GM18505 (cell line): ENCODE measurements at regions not wholly inside any gene's neighbourhood (a gene's known extent, or its start where the extent isn't known, plus 50 kb on each side); places are given as distances from the start of the nearest gene placed in this dataset.
A peak's percentile ranks its signal among the peaks of the same experiment; 100 is the strongest.
"Not testable (repeated sequence)": the region's sequence is repeated elsewhere in the genome, so short reads cannot be mapped to it uniquely, and the experiment has no call there.

Experiments used
- ATAC-seq: cut with Tn5 transposase; IDR thresholded peaks from one replicate; pipeline ENCODE4 v1.9.1; 2021; ENCODE audit not compliant: unreplicated experiment
- POLR2A ChIP-seq: IDR thresholded peaks from 4 replicates; pipeline ENCODE4 v1.6.1; 2011; ENCODE audit warnings: borderline replicate concordance; ENCODE audit not compliant: insufficient read depth, insufficient read length; ENCODE audit errors: extremely low read depth

DNA sequence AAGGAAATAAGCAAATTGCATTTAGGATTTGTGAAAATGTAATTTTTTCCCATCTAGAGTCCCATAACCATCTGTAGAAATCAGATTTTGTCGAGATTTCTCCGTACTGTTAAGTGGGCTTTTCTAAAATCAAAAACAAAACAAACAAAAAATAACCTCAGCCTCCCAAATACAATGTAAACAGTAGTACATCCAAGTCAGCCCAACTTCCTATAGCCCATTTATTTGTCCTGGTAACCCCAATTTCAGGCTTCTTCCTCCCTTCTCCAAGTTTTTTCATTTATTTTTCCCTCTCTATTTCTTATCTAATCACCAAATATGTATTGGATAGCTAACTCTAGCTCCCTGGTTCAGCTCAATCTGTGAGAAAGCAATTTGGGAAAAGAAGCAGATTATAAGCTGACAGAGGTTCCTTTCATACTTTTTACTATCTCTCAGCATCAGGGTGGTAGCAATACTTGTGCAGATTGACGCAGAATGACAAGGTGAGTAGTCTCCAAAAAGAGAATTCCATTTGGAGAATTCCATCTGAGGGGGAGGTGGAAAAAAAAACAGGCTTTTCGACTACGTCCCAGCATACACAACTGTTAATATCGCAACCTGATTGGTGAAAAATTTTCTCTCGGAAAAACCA is 132.6 kb upstream of the BTN3A2 start:
- ATAC-seq: no peak
- no peak for TF ChIP-seq POLR2A

DNA sequence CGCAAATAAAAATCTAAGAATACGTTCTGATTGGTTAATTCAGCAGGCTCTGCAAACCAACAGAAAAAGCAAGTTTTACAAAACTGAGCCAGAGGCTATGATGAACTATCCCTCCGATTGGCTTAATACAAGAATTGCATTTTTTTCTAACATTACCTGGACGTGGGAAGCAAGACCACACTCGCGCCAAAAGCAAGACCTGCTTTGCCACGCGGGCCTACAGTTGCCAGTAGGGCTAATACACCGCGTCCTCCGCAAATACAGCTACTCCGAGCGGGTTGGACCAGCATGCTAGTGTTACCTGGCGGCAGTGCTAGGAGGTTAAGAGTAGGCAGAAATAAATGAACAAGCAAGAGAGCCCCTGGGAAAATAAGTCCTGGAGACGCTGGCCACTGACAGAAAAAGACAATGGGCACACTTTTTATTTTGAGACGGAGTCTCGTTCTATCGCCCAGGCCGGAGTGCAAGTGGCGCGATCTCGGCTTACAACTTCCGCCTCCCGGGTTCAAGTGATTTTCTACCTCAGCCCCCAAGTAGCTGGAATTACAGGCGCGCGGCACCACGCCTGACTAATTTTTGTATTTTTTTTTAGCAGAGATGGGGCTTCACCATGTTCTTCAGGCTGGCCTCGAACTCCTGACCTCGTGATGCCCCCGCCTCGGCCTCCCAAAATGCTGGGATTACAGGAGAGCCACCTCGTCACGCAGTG is 131.9 kb upstream of the BTN3A2 start:
- ATAC-seq: peak; percentile 10
- no peak for TF ChIP-seq POLR2A

DNA sequence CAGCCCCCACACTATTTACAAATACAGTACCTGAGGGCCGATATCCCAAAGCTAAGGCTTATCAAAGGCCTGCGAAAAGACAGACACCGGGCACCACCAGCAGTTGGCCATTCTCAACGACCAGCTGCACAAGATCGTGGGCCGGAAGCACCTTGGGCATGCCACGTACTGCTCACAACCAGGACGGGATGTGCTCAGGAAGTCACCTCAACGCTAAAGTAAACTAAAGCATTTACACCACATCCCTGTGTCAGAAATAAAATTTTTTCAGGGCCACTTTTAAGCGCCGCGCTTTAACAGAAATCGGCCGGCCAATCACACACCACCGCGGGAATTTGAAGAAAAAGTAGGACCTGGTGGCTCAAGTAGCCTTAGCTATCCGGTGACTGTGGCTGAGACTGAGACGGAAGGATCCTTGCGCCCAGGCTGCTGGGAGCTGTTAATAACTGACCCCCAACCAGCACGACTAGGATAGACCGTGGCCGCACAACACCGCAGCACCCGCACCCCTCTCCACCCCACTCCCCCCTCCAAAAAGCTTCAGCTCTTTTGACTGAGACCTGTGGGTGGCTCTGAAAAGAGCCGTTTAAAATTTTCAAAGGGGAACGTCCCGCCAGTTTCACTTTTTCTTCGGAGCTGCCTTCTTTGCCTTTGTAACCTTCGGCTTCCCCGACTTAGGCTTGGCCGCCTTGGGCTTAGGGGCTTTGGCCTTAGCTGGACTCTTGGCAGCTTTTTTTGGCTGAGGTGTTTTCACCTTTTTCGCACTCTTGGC is 131.2 kb upstream of the BTN3A2 start:
- peak; percentile 35 for ATAC-seq
- TF ChIP-seq POLR2A: peak; percentile 99

DNA sequence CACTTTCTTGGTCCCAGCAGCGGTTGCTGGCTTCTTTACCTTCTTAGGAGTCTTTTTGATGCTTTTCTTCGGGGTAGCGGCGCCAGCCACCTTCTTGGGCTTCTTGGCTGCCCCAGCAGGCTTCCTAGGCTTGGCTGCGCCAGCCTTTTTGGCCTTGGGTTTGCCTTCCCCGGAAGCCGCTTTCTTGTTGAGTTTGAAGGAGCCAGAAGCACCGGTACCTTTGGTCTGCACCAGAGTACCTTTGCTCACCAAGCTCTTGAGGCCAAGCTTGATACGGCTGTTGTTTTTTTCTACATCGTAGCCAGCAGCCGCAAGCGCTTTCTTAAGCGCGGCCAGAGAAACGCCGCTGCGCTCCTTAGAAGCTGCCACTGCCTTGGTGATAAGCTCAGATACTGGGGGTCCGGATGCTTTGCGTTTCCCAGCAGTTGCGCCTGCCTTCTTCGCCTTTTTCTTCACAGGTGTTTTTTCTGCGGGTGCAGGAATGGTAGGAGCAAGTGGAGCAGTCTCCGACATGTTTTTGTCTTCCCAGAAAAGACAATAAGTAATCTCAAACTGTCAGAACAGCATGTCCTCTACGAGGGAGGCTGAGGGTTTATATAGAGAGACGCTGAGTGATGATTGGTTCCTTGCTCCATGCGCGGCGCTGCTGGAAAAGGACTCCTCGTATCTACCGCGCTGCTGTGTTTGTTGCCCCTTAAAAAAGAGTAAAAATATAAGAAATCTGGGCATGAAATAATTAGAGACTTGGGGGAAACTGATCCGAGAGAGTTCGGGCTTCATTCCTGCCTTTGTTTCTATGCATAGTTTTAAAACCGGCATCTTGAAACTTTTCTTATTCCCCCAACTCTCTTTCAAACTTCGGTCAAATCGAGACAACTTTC is 130.3 kb upstream of the BTN3A2 start:
- peak; percentile 38 for ATAC-seq
- peak; percentile 75 for TF ChIP-seq POLR2A

DNA sequence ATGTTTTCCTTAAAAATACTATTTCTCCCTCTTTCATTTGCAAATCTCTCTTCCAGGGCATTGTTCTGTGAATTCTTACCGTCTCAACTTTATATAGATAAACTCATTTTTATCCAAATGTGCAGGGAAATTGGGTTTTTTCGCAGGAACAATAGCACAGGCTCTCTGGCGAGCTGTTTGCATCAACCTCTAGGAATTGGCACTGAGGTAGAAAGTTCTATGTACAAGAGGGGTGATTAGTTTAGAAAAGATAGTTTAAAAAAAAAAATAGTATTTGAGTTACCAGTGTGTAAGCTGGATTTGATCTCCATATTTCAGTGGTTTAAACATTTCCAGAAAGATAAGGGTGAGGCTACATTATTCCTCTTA is 129.7 kb upstream of the BTN3A2 start:
- no peak for TF ChIP-seq POLR2A
- no peak for ATAC-seq

DNA sequence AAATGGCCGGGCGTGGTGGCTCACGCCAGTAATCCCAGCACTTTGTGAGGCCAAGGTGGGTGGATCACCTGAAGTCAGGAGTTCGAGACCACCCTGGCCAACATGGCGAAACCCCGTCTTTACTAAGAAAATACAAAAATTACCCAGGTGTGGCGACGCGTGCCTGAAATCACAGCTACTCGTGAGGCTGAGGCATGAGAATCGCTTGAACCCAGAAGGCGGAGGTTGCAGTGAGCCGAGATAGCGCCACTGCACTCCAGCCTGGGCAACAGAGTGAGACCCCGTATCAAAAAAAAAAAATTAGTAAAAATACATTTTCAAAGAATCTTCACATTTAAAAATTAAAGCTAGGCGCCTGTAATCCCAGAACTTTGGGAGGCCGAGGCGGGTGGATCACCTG is 125.6 kb upstream of the BTN3A2 start:
- ATAC-seq: not testable (repeated sequence)

DNA sequence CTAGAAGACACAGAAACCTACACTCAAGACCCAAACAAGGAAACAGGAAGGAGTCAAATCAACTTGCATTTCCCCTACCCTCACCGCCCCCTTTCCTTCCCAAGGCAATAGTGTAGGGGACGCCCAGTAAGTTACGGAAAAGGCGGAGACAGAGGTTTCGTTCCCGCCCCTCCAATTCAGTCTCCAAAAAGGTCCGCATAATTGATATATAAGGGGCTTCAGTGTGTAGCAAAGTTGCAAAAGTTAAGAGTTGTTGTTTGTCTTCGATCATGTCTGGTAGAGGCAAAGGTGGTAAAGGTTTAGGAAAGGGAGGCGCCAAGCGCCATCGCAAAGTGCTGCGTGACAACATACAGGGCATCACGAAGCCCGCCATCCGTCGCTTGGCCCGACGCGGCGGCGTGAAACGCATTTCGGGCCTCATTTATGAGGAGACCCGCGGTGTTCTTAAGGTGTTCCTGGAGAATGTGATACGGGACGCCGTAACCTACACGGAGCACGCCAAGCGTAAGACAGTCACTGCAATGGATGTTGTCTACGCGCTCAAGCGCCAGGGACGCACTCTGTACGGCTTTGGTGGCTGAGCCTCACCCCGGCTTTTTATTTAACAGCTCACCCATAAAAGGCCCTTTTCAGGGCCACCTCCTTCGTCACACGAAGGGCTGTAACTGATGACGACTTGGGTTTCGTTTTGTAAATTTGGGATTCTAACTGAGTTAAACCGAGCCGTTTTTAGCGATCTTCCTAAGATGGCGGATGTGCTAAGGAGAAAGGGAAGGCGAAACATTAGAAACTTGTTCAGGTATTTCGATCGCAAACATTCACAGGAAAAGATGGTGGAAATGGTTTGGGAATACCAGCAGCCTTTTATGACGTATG is 124.6 kb upstream of the BTN3A2 start:
- peak; percentile 45 for ATAC-seq
- peak; percentile 98 for TF ChIP-seq POLR2A

DNA sequence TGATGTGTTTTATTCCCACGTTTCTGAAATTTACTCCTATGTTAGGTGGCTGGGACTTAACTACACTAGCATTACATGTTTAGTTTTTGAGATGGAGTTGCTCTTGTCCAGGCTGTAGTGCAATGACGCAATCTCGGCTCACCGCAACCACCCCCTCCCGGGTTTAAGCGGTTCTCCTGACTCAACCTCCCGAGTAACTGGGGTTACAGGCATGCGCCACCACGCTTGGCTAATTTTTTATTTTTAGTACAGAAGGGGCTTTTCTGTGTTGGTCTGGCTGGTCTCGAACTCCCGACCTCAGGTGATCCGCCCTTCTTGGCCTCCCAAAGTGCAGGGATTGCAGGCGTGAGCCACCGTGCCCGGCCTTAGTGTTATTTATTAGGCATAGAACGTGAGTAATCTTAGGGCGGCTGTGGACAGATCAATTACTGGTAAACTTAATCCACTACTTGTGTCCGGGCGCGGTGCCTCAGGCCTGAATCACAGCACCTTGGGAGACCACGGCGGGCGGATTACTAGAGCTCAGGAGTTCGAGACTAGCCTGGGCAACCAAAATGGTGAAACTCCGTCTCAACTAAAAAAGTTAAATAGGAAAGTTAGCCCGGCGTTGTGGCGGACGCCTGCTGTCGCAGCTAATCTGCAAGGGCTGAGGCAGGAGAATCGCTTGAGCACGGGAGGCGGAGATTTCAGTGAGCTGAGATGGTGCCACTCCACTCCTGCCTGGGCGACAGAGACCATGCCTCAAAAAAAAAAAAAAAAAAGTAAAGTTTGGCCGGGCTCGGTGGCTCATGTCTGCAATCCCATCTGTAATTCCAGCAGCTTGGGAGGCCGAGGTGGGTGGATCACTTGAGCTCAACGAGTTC is 123.7 kb upstream of the BTN3A2 start:
- ATAC-seq: no peak
- TF ChIP-seq POLR2A: no peak

DNA sequence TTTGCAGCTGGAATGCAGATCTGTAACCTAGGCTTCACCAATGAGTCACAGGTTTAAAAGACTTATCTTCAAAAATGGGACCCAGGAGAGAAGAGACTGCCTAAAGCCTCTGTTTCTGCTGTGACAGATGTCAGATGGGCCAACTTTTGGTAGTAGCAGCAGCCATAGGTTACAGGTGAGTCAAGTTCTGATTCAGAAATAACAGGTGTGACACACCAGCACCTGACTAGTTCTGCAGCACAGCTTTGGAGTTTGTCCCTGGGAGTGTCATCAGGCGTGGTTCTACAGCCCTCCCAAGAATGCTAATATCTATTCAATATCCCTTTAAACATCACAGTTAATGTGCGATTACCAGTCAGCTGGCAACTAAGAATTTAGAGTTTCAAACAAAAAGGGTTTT is 121.9 kb upstream of the BTN3A2 start:
- ATAC-seq: no peak
- TF ChIP-seq POLR2A: no peak

DNA sequence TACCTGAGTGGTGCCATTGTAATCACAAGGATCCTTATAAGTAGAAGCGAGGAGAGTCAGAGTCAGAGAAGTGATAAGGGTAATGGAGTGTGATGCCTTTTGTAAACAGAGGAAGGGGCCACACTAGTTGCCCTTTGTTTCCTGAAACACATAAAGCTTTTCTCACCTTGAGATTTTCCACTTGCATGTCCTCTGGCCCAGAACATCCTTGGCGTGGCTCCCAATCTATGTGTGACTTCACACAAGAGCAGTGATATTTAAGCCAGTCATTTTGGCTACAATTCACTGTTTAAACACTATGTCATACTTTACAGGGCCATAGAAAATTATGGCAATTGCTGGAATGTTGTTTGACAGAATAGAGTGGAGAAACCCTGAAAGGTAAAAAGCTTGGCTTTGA is 121.2 kb upstream of the BTN3A2 start:
- no peak for ATAC-seq
- no peak for TF ChIP-seq POLR2A

DNA sequence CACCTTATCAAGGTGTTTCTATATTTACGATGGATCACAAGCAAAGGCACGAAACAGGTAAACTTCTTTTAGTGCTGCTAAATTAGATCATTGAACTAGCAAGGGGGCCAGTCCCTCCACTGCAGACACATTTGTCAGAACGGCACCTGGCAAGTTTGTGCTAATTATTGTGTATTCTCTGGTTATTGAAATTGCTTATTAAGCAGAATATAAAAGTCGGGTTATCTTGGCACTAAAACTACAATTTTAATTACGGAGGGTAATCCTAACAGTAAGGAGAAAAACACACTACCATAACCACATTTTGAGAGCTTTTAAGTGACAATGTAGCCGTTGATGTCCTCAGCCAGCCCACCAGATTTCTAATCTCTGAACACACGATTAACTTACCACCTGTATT is 118.9 kb upstream of the BTN3A2 start:
- TF ChIP-seq POLR2A: no peak
- no peak for ATAC-seq
